Stimulated activated CD4-positive, alpha-beta T cell treated with anti-CD3 and anti-CD28 coated beads, TNF-alpha, amount 100 ng/mL, for 24 hours (primary cell): ENCODE measurements at regions not wholly inside any gene's neighbourhood (a gene's known extent, or its start where the extent isn't known, plus 50 kb on each side); places are given as distances from the start of the nearest gene placed in this dataset.

Experiments
- DNase-seq, 3 experiments: peaks; one replicate each; pipeline ENCODE4 v3.0.0-alpha.2; 2020; ENCODE audit warnings: low read depth in 3 of 3

DNA sequence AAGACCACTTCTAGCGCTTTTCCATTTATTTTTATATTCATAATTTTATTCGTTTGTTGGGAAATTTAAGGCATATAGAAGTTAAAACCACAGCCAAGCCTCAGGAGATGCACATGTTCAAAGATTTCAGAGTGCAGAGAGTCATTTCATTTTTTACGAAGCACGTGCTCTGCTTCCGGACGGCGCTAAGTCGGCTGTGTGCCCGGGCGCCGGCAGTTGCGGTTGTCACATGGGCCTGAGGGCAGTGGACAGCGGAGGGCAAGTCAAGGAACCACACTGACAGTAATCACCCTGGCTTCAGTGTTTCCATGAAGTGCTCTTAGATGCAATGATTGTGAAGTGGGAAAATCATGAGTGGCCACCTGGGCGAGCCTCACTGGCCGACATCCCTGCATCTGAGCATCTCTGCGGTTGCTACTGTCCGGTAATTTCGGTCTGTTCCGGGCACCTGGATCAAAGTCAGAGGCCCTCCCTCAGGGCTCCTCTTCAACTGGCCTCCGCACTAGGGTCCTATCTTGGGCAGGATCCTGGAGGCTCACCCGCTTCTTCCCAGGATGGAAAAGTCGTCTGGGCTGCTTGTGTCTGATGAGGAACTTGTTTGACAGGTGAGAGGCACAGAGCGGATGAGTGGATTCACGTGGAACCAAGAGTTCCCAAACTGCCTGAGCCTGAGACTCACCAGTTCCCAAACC, 90.8 kb downstream of the DACT2 start:
- no peak for DNase-seq

DNA sequence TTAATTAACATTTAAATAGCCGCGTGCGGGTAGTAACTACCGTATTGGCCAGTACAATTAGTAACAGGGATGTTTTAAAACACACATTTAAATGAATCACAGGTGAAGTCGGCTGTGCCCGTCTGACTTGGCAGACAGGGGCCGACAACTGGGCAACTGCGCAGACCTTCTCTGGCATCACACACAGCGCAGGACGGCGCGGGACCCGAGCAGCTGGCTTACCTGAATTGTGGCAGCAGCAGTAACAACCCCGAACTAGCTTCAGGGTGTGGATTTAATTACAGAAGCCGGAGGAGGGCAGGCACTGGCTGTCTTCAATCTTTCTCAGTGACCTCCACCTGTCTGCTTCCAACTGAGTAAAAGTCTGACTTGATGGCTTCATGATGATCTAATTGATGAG, 91.7 kb downstream of the DACT2 start:
- no peak for DNase-seq

DNA sequence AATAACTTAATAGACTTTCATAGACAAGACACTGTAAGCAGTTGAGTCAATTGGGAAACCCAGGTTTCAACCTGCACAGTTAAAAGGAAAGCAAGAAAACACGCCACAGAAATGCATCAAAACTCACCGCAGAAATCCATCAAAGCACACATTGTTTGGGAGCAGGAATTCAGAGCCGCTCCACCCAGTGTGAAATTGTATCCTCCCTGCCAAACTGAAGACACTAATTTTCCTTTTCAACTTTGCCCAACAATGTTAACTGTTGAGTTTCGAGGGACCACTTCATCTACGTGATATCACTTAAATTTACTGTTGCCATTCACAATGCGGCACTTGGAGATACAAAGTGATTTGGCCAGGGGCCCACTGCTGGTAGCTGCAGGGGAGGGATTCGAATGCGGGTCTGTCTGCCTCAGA, 92.7 kb downstream of the DACT2 start:
- DNase-seq, result no peak

DNA sequence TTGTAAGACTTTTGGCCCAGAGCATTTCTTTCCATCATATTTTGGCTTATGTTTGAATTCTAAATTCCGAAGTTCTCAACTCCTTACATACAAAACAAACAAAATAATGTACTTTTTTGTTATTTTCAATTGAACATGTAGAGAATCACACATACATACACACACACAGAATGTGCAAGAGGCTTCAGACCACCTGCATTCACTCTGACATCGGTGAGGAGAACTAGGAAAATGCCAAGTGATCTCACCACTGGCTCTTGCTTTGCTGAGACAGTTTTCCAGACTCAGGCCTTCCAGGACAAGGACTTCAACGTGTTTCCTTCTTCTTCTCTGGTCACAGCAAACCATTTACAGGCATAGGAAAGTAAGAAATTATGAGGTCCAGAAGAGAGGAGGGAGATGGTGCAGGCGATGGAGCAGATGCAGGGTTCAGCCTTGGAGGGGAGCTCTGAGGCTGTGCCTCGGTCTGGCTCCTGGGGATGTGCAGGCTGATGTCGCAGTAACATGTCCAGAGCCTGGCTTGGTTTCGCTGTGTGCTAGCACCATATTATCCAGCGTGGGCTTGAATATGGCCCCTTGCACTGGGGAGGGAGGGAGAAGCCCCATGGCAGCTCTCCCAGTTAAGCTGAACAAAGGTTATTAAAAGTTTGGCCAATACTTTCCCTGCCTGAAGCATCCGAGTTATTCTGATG, 93.4 kb downstream of the DACT2 start:
- DNase-seq, result no peak

DNA sequence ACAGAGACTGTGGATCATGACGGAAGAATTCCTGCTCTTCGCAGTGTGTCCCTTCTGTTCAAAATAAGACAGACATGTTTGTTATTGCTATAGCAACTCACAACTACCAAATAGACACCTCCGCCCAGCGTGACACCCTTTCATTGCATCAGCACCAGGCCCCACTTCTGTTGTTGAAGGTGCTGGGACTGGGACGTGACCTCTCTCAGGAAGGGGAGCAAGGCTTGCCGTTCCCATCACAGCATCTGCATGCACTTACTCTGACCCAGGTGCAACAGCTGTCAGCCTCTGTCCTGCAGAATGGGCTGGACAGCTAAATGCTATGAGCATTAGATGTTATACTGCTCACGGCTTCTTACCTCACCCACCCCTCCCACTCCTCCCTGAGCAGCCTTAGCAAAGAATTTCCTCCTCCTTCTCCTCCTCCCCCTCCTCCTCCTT, 94.1 kb downstream of the DACT2 start:
- no peak for DNase-seq

DNA sequence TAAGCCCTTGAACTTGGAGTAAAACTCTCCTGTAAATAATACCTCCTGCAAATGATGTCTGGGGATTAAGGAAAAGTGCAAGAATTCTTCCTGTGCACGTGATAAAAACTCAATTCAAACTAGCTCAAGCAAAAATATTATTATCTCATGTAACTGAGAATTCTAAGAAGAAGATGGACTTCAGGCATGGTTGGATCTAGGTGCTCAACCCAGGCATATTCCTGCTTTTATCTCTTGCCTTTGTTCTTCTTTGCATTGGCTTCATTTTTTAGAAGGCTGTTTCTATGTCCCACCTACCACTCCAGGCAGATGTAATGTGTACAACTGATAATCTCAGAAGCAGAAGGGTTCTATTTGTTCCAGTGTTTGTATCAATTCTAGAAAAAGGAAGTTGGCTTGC, 95.8 kb downstream of the DACT2 start:
- DNase-seq, result no peak

DNA sequence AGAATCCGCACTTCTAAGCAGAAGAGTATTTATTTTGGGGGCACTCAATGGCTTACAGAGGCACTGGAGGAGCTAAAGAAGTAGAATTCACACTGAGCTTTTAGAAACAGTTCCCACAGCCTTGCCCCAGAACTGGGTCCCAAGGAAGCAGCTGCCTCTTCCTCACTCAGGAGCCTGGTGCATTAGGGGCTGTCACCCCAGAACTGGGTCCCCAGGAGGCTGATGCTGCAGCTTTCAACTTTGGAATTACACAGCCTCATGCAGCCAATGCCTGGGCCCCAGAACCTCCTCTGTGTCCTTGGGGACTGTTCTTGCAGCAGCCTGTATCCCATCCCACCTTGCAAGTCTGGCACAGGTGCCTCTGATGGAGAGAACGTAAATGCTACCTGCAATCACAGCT, 96.4 kb downstream of the DACT2 start:
- DNase-seq, result no peak

DNA sequence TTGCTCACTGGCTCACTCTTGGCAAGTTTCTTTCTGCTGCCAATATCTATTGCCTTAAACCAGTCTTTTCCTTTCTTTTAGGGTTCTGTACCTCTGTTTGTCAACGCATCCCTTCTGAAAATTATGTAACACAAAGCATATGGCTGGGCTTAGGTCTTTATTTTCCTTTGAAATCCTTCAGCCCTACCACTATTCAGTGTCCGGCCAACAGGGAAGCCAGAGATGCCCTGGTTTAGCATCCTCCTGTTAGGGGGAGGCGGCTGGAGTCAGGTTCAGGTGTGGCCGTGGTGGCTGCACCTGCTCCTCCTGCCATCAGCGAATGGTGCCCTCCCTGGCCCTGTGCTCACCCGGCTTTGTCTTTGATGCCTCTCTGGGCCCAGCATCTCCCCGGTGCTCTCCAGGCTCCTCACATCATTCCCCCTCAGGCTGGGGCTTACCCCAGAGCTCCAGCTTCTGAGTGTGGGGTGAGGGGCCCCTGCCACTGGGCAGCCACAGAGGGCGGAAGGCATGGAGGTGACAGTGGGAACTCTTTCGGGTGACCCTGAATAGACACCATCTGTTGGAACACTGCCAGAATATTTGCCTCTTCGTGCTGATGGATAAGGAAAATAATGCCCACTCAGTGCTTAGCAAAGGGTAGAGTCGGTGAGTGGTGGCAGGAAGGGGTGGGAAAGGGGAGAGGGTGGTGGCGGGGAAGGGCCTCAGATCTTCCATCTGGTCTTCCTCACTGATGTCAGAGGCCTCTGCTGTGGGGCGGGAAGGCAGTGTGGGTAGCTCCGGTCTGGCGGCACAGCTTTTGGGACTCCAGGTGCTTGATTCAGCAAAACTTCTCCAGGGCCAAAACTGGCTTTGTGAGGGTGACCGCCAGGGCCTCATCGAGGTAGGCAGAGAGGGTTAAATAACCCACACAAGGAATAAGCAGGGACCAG, 97.2 kb downstream of the DACT2 start:
- DNase-seq, result no peak

DNA sequence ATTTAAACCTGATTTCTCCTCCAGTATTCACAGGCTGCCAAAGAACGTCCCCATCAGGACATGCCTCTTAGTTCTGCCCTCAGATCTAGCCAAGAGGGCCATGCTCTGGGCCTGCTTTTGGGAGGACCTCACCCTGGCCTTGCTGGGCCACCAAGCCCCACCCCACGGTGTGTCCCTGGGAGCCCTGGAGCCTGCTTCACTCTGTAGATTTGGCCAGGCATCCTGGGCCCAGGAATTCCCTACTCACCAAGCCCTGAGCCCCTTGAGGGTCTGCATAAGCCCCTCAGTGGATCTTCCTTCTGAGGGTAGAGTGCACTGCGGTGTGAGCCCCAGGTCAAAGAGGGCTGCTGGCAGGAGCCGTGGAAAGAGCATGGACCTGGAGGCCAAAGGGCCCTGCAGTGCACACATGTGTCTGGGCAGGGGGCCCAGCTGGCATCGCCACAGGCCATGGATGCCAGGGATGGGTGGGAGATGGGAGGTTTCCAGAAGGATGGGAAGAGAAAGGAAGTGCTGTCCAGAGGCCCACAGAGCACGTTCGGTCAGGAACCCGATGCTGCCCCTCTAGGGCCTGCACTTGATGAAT, 98.0 kb downstream of the DACT2 start:
- no peak for DNase-seq

DNA sequence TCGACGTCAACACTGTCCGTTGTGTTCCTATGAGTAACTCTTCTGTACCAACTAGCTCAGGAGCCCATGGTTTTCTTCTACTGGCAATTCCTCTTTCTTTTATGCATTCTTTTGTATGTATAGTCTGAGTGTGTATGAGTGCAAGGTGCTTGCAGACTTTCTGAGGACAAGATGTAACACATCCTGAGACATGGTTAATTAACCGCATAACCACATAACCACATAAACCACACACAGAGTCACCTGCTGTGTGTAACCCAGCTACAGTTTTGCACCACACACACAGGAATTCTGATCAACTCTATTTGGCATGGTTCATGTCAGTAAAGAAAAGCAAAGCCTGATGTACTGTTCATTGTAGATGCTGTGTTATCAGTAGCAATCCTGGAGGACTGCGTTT, 98.6 kb downstream of the DACT2 start:
- no peak for DNase-seq

DNA sequence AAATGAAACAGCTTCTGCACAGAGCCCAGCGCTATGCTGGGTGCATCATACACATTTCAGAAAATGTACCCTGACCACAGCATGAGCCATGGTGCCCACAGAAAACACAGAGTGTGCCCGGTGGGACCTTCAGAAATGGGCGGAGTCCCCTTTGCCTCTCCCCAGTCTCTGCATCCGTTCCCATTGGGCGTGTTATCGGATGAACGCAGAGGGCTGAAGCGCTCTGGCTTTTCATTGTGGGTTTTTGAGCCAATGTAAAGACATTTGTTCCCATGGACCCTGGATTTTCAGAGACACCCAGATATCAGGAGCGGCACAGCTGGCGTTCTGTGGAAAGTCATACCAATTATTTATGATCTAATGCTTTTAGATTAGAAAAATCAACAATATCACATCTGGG, 99.8 kb downstream of the DACT2 start:
- DNase-seq, result no peak

DNA sequence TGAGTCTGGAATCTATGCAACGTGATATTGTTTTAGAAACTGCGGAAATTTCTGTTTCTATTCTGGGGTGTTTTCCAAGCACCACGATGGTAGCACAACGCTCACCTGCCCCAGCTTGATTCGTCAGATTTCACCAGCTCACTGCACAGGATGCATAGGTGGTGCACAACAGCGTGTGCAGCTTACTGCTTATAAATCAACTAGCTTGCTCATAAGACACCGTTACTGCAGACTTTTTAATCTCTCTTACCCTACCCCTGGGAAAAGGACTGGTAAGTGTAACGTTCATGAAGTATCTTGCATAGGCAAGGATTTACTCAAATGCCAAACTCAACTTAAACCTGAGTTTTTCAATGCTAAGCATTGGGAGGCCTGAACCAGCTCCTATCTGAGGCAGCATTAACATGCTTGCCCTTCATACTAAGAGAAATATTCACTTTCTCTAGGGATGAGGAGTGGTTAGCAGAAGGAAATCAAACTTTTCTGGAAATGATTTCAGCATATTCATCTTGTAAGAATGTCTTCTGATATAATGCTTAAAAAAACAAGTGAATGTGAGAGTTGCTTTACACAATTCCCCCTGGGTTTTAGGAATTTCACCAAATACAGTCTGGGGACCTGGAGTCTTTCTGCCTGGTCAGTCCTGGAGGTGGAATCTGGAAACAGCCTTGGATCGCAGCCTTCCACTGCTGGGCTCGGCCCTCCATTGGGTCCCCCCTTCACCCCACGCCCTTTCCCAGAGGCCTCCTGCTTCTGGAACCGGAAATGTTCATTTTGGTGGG, 100.6 kb downstream of the DACT2 start:
- DNase-seq, result no peak

DNA sequence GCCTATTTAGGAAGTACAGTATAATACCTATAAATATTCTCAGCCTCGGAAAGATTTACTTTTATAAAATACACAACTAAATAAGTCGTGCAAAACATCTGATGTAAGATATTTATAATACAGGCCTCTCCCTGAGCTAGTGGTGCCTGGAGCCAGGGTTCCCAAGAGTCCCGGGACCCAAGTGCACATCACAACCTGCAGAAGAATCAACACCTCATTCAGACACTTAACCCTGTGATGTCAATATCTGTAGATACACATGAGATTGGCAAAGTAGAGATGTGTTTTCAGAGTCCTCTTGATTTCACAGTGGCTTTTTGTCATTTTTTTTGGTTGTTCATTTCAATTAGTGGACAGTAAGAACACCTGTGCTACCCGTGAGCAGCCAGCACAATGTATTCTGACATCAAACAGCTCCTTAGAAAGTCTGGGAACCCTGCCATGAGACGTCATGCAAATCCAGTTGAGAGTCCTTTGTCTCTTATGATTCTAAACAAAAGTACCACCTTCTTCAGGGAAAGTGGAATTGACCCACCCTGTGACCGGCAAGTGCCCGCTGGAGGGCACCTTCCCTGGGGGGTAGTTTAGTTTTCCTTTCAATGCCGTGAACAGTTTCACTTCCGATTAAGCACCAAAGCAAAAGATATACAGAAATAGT, 101.6 kb downstream of the DACT2 start:
- DNase-seq, result no peak

DNA sequence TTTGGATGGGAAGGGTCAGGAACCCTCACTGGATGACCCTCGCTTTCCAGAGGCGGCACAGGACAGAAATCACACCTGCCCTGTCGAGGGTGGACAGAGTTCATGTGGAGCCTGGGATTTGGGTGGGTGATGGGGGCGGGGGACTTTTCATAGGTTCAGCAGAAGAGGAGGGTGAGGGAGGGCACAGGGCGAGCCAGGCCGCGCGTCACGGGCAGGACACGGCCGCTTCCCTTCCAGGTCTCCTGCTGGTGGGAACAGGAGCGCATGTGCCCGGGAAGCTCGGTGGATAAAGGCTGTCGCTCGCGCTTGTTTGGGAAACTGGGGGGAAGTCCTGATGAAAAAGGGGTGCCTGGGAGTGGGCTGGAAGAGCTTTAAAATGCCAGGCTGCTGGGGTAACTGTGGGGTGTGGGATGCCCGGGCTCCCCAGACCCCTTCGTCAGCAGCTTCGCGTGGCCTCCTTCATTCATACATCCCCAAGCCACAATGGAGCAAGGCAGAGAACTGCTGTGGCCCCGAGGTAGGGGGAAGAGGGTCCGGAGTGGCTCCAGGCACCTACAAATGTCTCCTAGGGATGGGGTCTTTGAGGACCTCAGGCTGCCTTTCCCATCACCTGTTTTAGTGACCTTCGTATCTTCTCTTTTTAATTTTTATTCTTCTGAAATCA, 102.2 kb downstream of the DACT2 start:
- no peak for DNase-seq

DNA sequence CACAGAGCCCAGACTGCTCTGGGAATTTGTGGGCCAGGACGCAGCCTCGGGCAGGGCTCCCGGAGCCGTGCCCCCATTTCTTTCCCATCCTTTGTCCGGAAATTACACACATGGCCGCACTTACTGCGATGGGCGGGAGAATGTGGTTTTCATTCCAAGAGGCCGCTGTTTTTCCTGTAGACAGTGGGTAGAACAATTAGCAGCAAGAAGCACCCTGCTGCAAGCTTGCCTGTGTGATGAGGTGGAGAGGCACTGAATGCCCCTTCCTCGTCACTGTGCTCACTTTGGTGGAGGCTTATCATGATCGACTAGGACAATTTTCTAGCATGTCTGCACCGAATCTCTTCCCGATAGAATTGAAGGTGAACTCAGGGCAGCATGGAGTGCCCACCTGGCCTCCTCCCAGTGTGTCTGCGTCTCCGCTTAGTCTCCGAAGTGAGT, 102.8 kb downstream of the DACT2 start:
- DNase-seq, result no peak

DNA sequence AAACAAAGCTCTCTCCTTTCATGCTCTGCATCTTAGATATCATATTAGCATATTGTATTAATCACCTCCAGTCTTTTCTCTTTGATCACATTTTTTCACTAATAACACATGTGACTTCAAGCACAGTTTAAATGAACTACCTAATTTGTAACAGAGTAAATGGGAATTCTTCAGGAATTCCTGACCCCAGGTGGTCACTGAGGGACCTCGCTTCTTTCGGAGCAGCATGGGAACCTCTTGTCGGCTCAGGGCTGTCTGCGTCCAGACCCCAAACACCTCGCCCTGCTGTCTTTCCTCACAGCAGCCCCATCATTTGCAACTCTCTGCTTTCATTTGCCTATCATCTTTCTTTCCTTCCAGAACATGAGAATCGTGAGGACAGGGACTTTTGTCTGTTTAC, 103.5 kb downstream of the DACT2 start:
- DNase-seq, result no peak

DNA sequence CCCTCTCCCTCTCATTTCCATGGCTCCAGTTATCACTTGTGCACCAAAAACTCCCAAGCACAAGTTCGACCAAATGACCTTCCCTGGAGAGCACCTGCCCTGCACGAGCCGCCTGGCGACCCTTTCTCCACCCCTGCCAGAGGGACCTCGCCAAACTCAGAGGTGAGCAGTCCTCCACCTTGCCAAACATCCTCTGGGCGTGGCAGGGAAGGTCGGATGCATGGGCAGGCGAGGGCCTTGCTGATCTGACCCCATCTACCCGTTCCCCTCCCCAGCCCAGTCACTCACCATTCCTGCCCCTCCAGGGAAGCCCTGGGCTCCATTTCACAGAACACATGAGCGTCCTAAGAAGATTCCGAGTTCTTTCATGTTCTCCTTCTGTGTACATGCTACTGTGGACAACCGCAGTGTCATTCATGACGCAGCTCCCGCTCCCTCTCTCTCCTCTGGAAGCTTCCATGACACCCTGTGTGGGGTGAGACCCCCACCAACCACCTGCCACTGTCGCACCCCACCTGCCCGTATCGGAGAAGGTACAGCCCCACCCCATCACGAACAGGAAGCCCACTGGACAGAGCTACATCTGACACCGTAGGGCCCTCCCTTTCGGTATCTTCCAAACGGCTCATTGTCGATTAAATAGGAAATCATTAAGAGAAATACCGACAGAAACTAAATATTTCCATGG, 104.3 kb downstream of the DACT2 start:
- DNase-seq, result no peak

DNA sequence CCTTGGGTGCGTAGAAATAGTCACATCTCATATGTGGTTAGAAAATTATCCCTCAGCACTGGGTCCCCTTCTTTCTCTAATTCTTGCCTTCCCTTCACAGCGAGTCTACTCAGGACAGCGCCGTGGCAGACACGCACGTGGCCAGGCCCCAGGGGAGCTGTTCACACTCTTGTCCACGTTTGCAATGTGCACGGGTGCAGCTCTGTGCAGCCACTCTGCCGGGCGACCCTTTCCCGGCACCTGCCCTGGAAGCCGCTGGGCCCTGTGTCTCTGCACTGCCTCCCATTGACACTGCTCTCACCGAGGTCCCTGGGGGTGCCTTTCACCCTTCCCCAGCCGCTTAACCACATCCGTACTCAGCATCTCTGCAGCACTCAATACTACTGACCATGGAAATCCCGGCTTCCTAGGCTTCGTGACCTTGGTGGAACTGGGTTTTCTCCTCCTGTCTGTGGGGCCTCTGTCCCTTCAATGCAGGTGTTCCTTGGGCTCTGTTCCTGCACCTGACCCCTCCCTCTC, 104.9 kb downstream of the DACT2 start:
- no peak for DNase-seq

DNA sequence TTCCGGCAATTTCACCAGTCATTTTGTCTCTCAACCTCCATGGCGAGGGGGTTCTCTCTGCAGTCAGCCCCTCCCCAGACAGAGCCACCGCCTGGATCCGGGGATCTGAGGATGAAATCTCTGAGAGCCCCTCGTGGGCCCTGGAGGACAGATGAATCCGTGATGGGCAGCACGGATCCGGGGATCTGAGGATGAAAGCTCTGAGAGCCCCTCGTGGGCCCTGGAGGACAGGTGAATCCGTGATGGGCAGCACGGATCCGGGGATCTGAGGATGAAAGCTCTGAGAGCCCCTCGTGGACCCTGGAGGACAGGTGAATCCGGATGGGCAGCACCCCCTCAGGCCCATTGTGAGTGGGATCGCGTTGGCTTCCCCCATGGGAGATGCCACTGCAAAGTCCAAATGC, 106.5 kb downstream of the DACT2 start:
- no peak for DNase-seq
